ENCODE measurements at regions not wholly inside any gene's neighbourhood (a gene's known extent, or its start where the extent isn't known, plus 50 kb on each side); places are given as distances from the start of the nearest gene placed in this dataset.

- TF ChIP-seq CTCF (IDR thresholded peaks at IDR 0.05; ENCODE audit: poor library complexity): no peak
- no peak for TF ChIP-seq EZH2phosphoT487 (IDR thresholded peaks at IDR 0.05; ENCODE audit: low read depth, severe bottlenecking, unreplicated experiment)
- no peak for TF ChIP-seq EZH2 (IDR thresholded peaks at IDR 0.05; ENCODE audit: borderline replicate concordance)
These were observed 266.4 kb upstream of the NCAM1 start for GRCh38 chr11:112694813-112695212.

Data from hepatocyte (in vitro differentiated cells).